ENCODE measurements at regions not wholly inside any gene's neighbourhood (a gene's known extent, or its start where the extent isn't known, plus 50 kb on each side); places are given as distances from the start of the nearest gene placed in this dataset.
"Not testable (repeated sequence)": the region's sequence is repeated elsewhere in the genome, so short reads cannot be mapped to it uniquely, and the experiment has no call there.

GRCh38 chr10:2883238-2883637, 184.1 kb upstream of the PFKP start:
- Histone ChIP-seq H3K27ac (replicated peaks) (no peak overlapping the region), H3K4me3 (no peak overlapping the region), H3K36me3 (no peaks in the 10 kb centered on the region), H3K27me3 (ENCODE audit: low read depth) (peaks cover 38% of the 10 kb centered on the region), H3K4me1 (no peaks in the 10 kb centered on the region), H3K9me3 (replicated peaks) (peaks cover 5% of the 10 kb centered on the region)
- intact Hi-C loops (cut with micrococcal nuclease): no loop called here
- no peak for TF ChIP-seq CTCF (IDR thresholded peaks at IDR 0.05; ENCODE audit: borderline replicate concordance)
- DNase-seq: no peak

- peaks cover 38% of the 10 kb centered on the region for H3K27me3 ChIP-seq (ENCODE audit: low read depth)
- H3K36me3 ChIP-seq: no peaks in the 10 kb centered on the region
- DNase-seq: no peak
- H3K4me1 ChIP-seq: no peaks in the 10 kb centered on the region
- intact Hi-C loops (cut with micrococcal nuclease): no loop called here
- H3K9me3 ChIP-seq (replicated peaks): peaks cover 5% of the 10 kb centered on the region
- no peak for TF ChIP-seq CTCF (IDR thresholded peaks at IDR 0.05; ENCODE audit: borderline replicate concordance)
- H3K4me3 ChIP-seq: no peak overlapping the region
- no peak overlapping the region for H3K27ac ChIP-seq (replicated peaks)
Observed at GRCh38 chr10:2882628-2883027, 184.7 kb upstream of the PFKP start.

GRCh38 chr10:2881720-2882620, 185.4 kb upstream of the PFKP start:
- Histone ChIP-seq H3K9me3 (replicated peaks) (peaks cover 5% of the 10 kb centered on the region), H3K4me3 (no peak overlapping the region), H3K27ac (replicated peaks) (no peak overlapping the region), H3K4me1 (no peaks in the 10 kb centered on the region), H3K36me3 (no peaks in the 10 kb centered on the region), H3K27me3 (ENCODE audit: low read depth) (peaks cover 31% of the 10 kb centered on the region)
- intact Hi-C loops (cut with micrococcal nuclease): no loop called here
- DNase-seq: no peak
- no peak for TF ChIP-seq CTCF (IDR thresholded peaks at IDR 0.05; ENCODE audit: borderline replicate concordance)

- H3K4me3 ChIP-seq; intact Hi-C loops (cut with micrococcal nuclease): not testable (repeated sequence)
Observed at GRCh38 chr10:2880050-2880449, 187.3 kb upstream of the PFKP start.

GRCh38 chr10:2878818-2879217, 188.5 kb upstream of the PFKP start:
- Histone ChIP-seq H3K4me3 (no peak overlapping the region), H3K27ac (replicated peaks) (no peak overlapping the region), H3K9me3 (replicated peaks) (peaks cover 5% of the 10 kb centered on the region), H3K4me1 (peaks cover 3% of the 10 kb centered on the region), H3K36me3 (no peaks in the 10 kb centered on the region), H3K27me3 (ENCODE audit: low read depth) (peaks cover 34% of the 10 kb centered on the region)
- no peak for DNase-seq
- intact Hi-C loops (cut with micrococcal nuclease): no loop called here
- no peak for TF ChIP-seq CTCF (IDR thresholded peaks at IDR 0.05; ENCODE audit: borderline replicate concordance)

More at GRCh38 chr10:2880050-2880449, 187.3 kb upstream of the PFKP start:
- not testable (repeated sequence) for H3K36me3 ChIP-seq; H3K27ac ChIP-seq (replicated peaks); H3K9me3 ChIP-seq (replicated peaks); DNase-seq; H3K4me1 ChIP-seq
- peaks cover 28% of the 10 kb centered on the region for H3K27me3 ChIP-seq (ENCODE audit: low read depth)

GRCh38 chr10:2876032-2876431, 191.3 kb upstream of the PFKP start:
- Histone ChIP-seq H3K4me3 (no peak overlapping the region), H3K4me1 (peaks cover 3% of the 10 kb centered on the region), H3K27me3 (ENCODE audit: low read depth) (peaks cover 55% of the 10 kb centered on the region), H3K27ac (replicated peaks) (no peak overlapping the region), H3K9me3 (replicated peaks) (peaks cover 5% of the 10 kb centered on the region), H3K36me3 (no peaks in the 10 kb centered on the region)
- DNase-seq: no peak
- TF ChIP-seq CTCF (IDR thresholded peaks at IDR 0.05; ENCODE audit: borderline replicate concordance): no peak
- intact Hi-C loops (cut with micrococcal nuclease): no loop called here

Measured in left ventricle myocardium inferior (tissue), 1 donor.